Lung (tissue), 11 donors: ENCODE measurements at regions not wholly inside any gene's neighbourhood (a gene's known extent, or its start where the extent isn't known, plus 50 kb on each side); places are given as distances from the start of the nearest gene placed in this dataset.

Experiments used
- ATAC-seq: fragments of 200-7000 bp; cut with Tn5 transposase; one replicate; pipeline ENCODE4 v1.9.1; 2020; ENCODE audit warnings: moderate number of reproducible peaks; ENCODE audit not compliant: insufficient read depth, low FRiP score
- DNase-seq, 3 donors: peaks; one replicate each; pipeline ENCODE4 v3.0.0-alpha.2; 2013 to 2017
- H3K27ac ChIP-seq, 2 donors: one replicate each; pipeline ENCODE4 v1.5.1; 2013; ENCODE audit warnings: mild to moderate bottlenecking in 2 of 2, moderate library complexity in 2 of 2, control low read depth in 1 of 2, inconsistent platforms in 1 of 2, low read depth in 1 of 2, low read length in 1 of 2
- H3K27me3 ChIP-seq, 3 donors: one replicate each; pipeline ENCODE4 v1.5.1; 2013; ENCODE audit warnings: low read length in 2 of 3; ENCODE audit not compliant: control insufficient read depth in 3 of 3, insufficient read depth in 3 of 3
- H3K36me3 ChIP-seq, 4 donors: one replicate each; pipeline ENCODE4 v1.5.1; 2013; ENCODE audit warnings: low read length in 4 of 4, mild to moderate bottlenecking in 1 of 4, moderate library complexity in 1 of 4; ENCODE audit not compliant: control insufficient read depth in 4 of 4, insufficient read depth in 4 of 4
- H3K4me1 ChIP-seq, 5 donors: one replicate each; pipeline ENCODE4 v1.5.1; 2013; ENCODE audit warnings: low read length in 5 of 5, mild to moderate bottlenecking in 2 of 5, moderate library complexity in 1 of 5; ENCODE audit not compliant: control insufficient read depth in 5 of 5, insufficient read depth in 5 of 5
- H3K4me3 ChIP-seq: one replicate; pipeline ENCODE4 v1.5.1; 2013; ENCODE audit warnings: mild to moderate bottlenecking, control low read depth, moderate library complexity
- H3K9ac ChIP-seq, 2 donors: one replicate each; pipeline ENCODE4 v1.5.1; 2013; ENCODE audit warnings: low read length in 2 of 2, control low read depth in 1 of 2; ENCODE audit not compliant: insufficient read depth in 1 of 2
- H3K9me3 ChIP-seq, 4 donors: one replicate each; pipeline ENCODE4 v1.5.1; 2013; ENCODE audit warnings: low read length in 3 of 4, mild to moderate bottlenecking in 1 of 4, moderate library complexity in 1 of 4; ENCODE audit not compliant: control insufficient read depth in 4 of 4, insufficient read depth in 3 of 4
- CTCF ChIP-seq: IDR thresholded peaks from 2 replicates; pipeline ENCODE4 v1.5.1; 2012; ENCODE audit warnings: mild to moderate bottlenecking; ENCODE audit errors: control extremely low read depth, extremely low read depth
- WGBS, 2 donors: extraction: QIAGEN DNeasy Blood & Tissue Kit; methylation state at CpG; one replicate each; pipeline ENCODE4 v1.1.7; 2013; 5-methylcytosine and 5-hydroxymethylcytosine counted together
- donor health status: control.
- donor health status: control.
- donor health status: Bipolar disorder and iron deficiency.
- donor health status: healthy.
- donor health status: DM: yes; HTN: yes; CAD: no.

GRCh38 chr12:124636138-124636978 is 68.9 kb upstream of the NCOR2 start:
- no peak overlapping the region for H3K4me3 ChIP-seq
- H3K4me1 ChIP-seq = peaks cover 0 to 10% (median 7%) of the 10 kb centered on the region in 5 donors
- H3K27ac ChIP-seq = no peak overlapping the region
- H3K36me3 ChIP-seq = no peaks in the 10 kb centered on the region
- no peak for ATAC-seq
- no peak overlapping the region for H3K9ac ChIP-seq
- H3K27me3 ChIP-seq = no peaks in the 10 kb centered on the region
- WGBS, 2 donors = 46 to 48% methylated on average over 10 of the region's 10 CpGs
- no peak for DNase-seq
- H3K9me3 ChIP-seq = no peaks in the 10 kb centered on the region
- TF ChIP-seq CTCF = no peak

GRCh38 chr12:124635316-124635715 is 67.9 kb upstream of the NCOR2 start:
- no peak overlapping the region for H3K27ac ChIP-seq
- WGBS, 2 donors = 94% methylated on average over 7 of the region's 7 CpGs
- DNase-seq = no peak
- no peaks in the 10 kb centered on the region for H3K27me3 ChIP-seq
- H3K4me1 ChIP-seq = peaks cover 0 to 10% (median 4%) of the 10 kb centered on the region in 5 donors
- H3K9me3 ChIP-seq = no peaks in the 10 kb centered on the region
- no peak for TF ChIP-seq CTCF
- H3K9ac ChIP-seq = no peak overlapping the region
- no peaks in the 10 kb centered on the region for H3K36me3 ChIP-seq
- H3K4me3 ChIP-seq = no peak overlapping the region
- ATAC-seq = no peak

DNA sequence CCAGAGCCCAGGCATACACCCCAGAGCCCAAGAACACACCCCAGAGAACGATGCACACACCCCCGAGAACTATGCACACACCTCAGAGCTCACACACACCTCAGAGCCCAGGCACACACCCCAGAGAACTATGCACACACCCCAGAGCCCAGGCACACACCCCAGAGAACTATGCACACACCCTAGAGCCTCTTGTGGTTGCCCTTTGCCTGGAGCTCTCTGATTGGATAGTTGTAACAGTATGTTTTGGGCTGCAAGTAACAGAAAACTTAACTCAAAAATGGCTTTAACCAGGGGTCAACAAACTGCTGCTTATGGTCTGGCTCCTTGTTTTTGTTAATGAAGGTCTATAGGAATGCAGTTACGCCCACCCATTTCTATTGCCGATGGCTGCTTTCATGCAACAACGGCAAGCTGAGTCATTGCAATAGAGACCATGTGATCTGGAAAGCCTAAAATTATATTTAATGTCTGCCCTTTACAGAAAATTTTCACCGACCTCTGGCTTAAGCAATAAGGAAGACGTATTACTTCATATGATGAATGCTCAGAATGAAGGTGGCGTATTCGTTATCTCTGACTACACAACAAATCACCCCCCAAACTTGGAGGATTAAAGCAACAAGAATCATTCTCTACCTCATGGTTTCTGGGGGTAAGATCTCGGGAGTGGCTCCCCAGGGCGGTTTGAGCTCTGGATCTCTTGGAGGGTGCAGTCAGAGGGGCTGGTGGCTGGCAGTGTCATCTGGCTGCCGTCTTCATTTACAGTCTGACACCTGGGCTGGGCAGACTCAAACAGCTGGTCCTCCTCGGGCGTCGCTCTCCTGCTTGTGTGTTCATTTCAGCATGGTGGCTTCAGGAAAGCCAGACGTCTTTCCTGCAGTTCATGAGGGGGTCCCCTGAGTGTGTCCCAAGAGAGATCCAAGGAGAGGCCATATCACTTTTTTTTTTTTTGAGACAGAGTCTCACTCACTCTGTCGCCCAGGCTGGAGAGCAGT is 66.3 kb upstream of the NCOR2 start:
- ATAC-seq = peak; percentile 56
- H3K27ac ChIP-seq = no peak overlapping the region

More for the DNA sequence above, 66.3 kb upstream of the NCOR2 start:
- Histone ChIP-seq H3K4me1 (peaks cover 0 to 10% (median 0%) of the 10 kb centered on the region in 5 donors), H3K4me3 (no peak overlapping the region), H3K27me3 (no peaks in the 10 kb centered on the region), H3K9ac (no peak overlapping the region), H3K36me3 (no peaks in the 10 kb centered on the region), H3K9me3 (no peaks in the 10 kb centered on the region)
- no peak for TF ChIP-seq CTCF
- DNase-seq = peak; percentile 41 to 57 (median 54)
- WGBS, 2 donors = 42 to 64% methylated on average over 17 of the region's 17 CpGs
